T-cell (primary cell): ENCODE measurements at regions not wholly inside any gene's neighbourhood (a gene's known extent, or its start where the extent isn't known, plus 50 kb on each side); places are given as distances from the start of the nearest gene placed in this dataset.

Source experiments
- ATAC-seq, 4 experiments: fragments of 200-7000 bp in 3 of 4; fragments of 150-1000 bp in 1 of 4; cut with Tn5 transposase; replicated peaks in 1 of 4; 1 replicate in 3 of 4; 2 replicates in 1 of 4; pipeline ENCODE4 v1.10.0; 2021; ENCODE audit warnings: moderate library complexity in 3 of 4, mild to moderate bottlenecking in 2 of 4, moderate number of reproducible peaks in 1 of 4
- CTCF ChIA-PET, 2 donors: fragments of 300-600 bp; sonication (Branson Sonifier 250); formaldehyde crosslinking; loops; one replicate each; lab custom pipeline; 2022; ENCODE audit warnings: antibody characterized with exemption in 2 of 2; lab: Charles Lee
- POLR2A ChIA-PET, 2 donors: fragments of 300-600 bp; sonication (Branson Sonifier 250); formaldehyde crosslinking; loops; one replicate each; lab custom pipeline; 2022; ENCODE audit warnings: antibody characterized with exemption in 2 of 2; lab: Charles Lee
- DNase-seq, 35 experiments: peaks; one replicate each; pipeline versions ENCODE4 v3.0.0 to v3.0.0-alpha.2; 2013 to 2023
- H3K27ac ChIP-seq: one replicate; pipeline ENCODE4 v1.5.1; 2013; ENCODE audit warnings: low read length
- H3K27me3 ChIP-seq, 2 experiments: replicated peaks in 1 of 2; 1 replicate in 1 of 2; 2 replicates in 1 of 2; pipeline versions ENCODE4 v1.6.1 to v1.7.0; 2013; ENCODE audit warnings: low read length in 1 of 2, mixed read lengths in 1 of 2; ENCODE audit not compliant: control insufficient read depth in 2 of 2, insufficient read depth in 2 of 2; ENCODE audit errors: extremely low read depth in 1 of 2
- H3K36me3 ChIP-seq, 2 donors: 1 replicate in 1 of 2; 2 replicates in 1 of 2; pipeline versions ENCODE4 v1.6.1 to v1.7.0; 2013; ENCODE audit warnings: low read length in 1 of 2; ENCODE audit not compliant: control insufficient read depth in 2 of 2, insufficient read depth in 1 of 2; ENCODE audit errors: extremely low read depth in 1 of 2
- H3K4me1 ChIP-seq, 2 experiments: 1 replicate in 1 of 2; 2 replicates in 1 of 2; pipeline versions ENCODE4 v1.6.1 to v1.7.0; 2013; ENCODE audit warnings: low read length in 2 of 2, mixed read lengths in 1 of 2; ENCODE audit not compliant: insufficient read depth in 2 of 2, control insufficient read depth in 1 of 2; ENCODE audit errors: extremely low read depth in 1 of 2
- H3K4me3 ChIP-seq, 2 donors: 1 replicate in 1 of 2; 2 replicates in 1 of 2; pipeline versions ENCODE4 v1.5.1 to v1.7.0; 2013; ENCODE audit warnings: mild to moderate bottlenecking in 2 of 2, low read length in 1 of 2, moderate library complexity in 1 of 2; ENCODE audit not compliant: control insufficient read depth in 1 of 2; ENCODE audit errors: extremely low read depth in 1 of 2
- H3K9me3 ChIP-seq: 2 replicates; pipeline ENCODE4 v1.7.0; 2013
- H3K27ac Mint-ChIP-seq, 2 donors: one replicate each; pipeline ENCODE4 v1.8.0; 2020 to 2021; ENCODE audit warnings: mild to moderate bottlenecking in 2 of 2, mixed read lengths in 2 of 2
- H3K27me3 Mint-ChIP-seq, 2 donors: one replicate each; pipeline ENCODE4 v1.8.0; 2021 to 2022; ENCODE audit warnings: mixed read lengths in 2 of 2
- H3K36me3 Mint-ChIP-seq: one replicate; pipeline ENCODE4 v1.8.0; 2021; ENCODE audit warnings: mixed read lengths
- H3K4me1 Mint-ChIP-seq, 3 donors: one replicate each; pipeline ENCODE4 v1.8.0; 2020 to 2022; ENCODE audit warnings: mixed read lengths in 3 of 3, mild to moderate bottlenecking in 1 of 3
- H3K4me3 Mint-ChIP-seq, 3 donors: one replicate each; pipeline ENCODE4 v1.8.0; 2020 to 2022; ENCODE audit warnings: mild to moderate bottlenecking in 3 of 3, mixed read lengths in 3 of 3, moderate library complexity in 3 of 3
- H3K9me3 Mint-ChIP-seq, 3 donors: one replicate each; pipeline ENCODE4 v1.8.0; 2020 to 2022; ENCODE audit warnings: mixed read lengths in 3 of 3
- WGBS: methylation state at CpG from one replicate; pipeline ENCODE4 v1.1.5; 2013; ENCODE audit warnings: missing lambda C conversion rate; ENCODE audit not compliant: insufficient coverage; 5-methylcytosine and 5-hydroxymethylcytosine counted together

- no peaks in the 10 kb centered on the region for H3K9me3 ChIP-seq
- H3K27me3 ChIP-seq: no peaks in the 10 kb centered on the region
- CTCF ChIA-PET: no interaction called here
- Mint-ChIP-seq H3K36me3 (peaks cover 28% of the 10 kb centered on the region), H3K27ac (no peak overlapping the region), H3K4me3 (no peak overlapping the region), H3K4me1 (no peaks in the 10 kb centered on the region), H3K9me3 (peaks cover 0 to 5% (median 3%) of the 10 kb centered on the region in 3 donors), H3K27me3 (no peaks in the 10 kb centered on the region)
- H3K4me3 ChIP-seq: no peak overlapping the region
- DNase-seq (no peak), ATAC-seq (no peak)
- no peak overlapping the region for H3K27ac ChIP-seq
- H3K36me3 ChIP-seq: no peaks in the 10 kb centered on the region
- H3K4me1 ChIP-seq: no peaks in the 10 kb centered on the region
- POLR2A ChIA-PET: no interaction called here
- 100% methylated on average over 1 of the region's 1 CpG for WGBS
Measured at GRCh38 chr6:118383924-118384323, 164.2 kb upstream of the PLN start.

GRCh38 chr6:118386975-118387374 lies 161.1 kb upstream of the PLN start:
- no peaks in the 10 kb centered on the region for H3K9me3 ChIP-seq
- ATAC-seq: no peak
- H3K4me1 Mint-ChIP-seq: peaks cover 2 to 4% (median 2%) of the 10 kb centered on the region in 3 donors
- H3K9me3 Mint-ChIP-seq: no peaks in the 10 kb centered on the region
- CTCF ChIA-PET: interaction anchor here in 1 of 2 donors (0.6 kb wide), 1 partner anchor 27 kb away, joined by 5 read pairs; no protein-coding TSS in a partner anchor
- H3K27ac ChIP-seq: no peak overlapping the region
- no peaks in the 10 kb centered on the region for H3K36me3 ChIP-seq
- no peak overlapping the region for H3K27ac Mint-ChIP-seq
- POLR2A ChIA-PET: no interaction called here
- H3K4me1 ChIP-seq: no peaks in the 10 kb centered on the region
- DNase-seq: no peak
- no peaks in the 10 kb centered on the region for H3K27me3 Mint-ChIP-seq
- no CpG with 5 or more reads among the region's 1 CpG for WGBS
- H3K36me3 Mint-ChIP-seq: peaks cover 14% of the 10 kb centered on the region
- H3K27me3 ChIP-seq: no peaks in the 10 kb centered on the region
- no peak overlapping the region for H3K4me3 Mint-ChIP-seq
- H3K4me3 ChIP-seq: no peak overlapping the region

- H3K27me3 ChIP-seq: no peaks in the 10 kb centered on the region
Measured at GRCh38 chr6:118387921-118388701, 160.0 kb upstream of the PLN start.

GRCh38 chr6:118391086-118391485 lies 157.0 kb upstream of the PLN start:
- Histone ChIP-seq H3K9me3 (no peaks in the 10 kb centered on the region), H3K27me3 (no peaks in the 10 kb centered on the region), H3K4me3 (no peak overlapping the region), H3K36me3 (no peaks in the 10 kb centered on the region), H3K27ac (no peak overlapping the region), H3K4me1 (no peaks in the 10 kb centered on the region)
- DNase-seq (no peak), ATAC-seq (no peak)
- POLR2A ChIA-PET: no interaction called here
- Mint-ChIP-seq H3K9me3 (peaks cover 0 to 2% (median 0%) of the 10 kb centered on the region in 3 donors), H3K27me3 (no peaks in the 10 kb centered on the region), H3K4me3 (no peak overlapping the region), H3K4me1 (peaks cover 2 to 4% (median 2%) of the 10 kb centered on the region in 3 donors), H3K27ac (no peak overlapping the region), H3K36me3 (peaks cover 16% of the 10 kb centered on the region)
- CTCF ChIA-PET: interaction anchor here in 1 of 2 donors (1.1 kb wide), 1 partner anchor 165 kb away, joined by 3 read pairs; no protein-coding TSS in a partner anchor
- no CpG with 5 or more reads among the region's 7 CpGs for WGBS

More at GRCh38 chr6:118387921-118388701, 160.0 kb upstream of the PLN start:
- H3K27ac Mint-ChIP-seq: no peak overlapping the region
- Histone ChIP-seq H3K36me3 (no peaks in the 10 kb centered on the region), H3K27ac (no peak overlapping the region), H3K9me3 (no peaks in the 10 kb centered on the region), H3K4me1 (no peaks in the 10 kb centered on the region), H3K4me3 (no peak overlapping the region)
- no peaks in the 10 kb centered on the region for H3K9me3 Mint-ChIP-seq
- DNase-seq (no peak), ATAC-seq (no peak)
- CTCF ChIA-PET: no interaction called here
- POLR2A ChIA-PET: no interaction called here
- no CpG with 5 or more reads among the region's 7 CpGs for WGBS
- H3K36me3 Mint-ChIP-seq: peaks cover 14% of the 10 kb centered on the region
- no peaks in the 10 kb centered on the region for H3K27me3 Mint-ChIP-seq
- H3K4me1 Mint-ChIP-seq: peaks cover 2 to 4% (median 2%) of the 10 kb centered on the region in 3 donors
- H3K4me3 Mint-ChIP-seq: no peak overlapping the region

- Histone ChIP-seq H3K4me3 (no peak overlapping the region), H3K27me3 (no peaks in the 10 kb centered on the region), H3K36me3 (no peaks in the 10 kb centered on the region), H3K9me3 (no peaks in the 10 kb centered on the region), H3K27ac (no peak overlapping the region), H3K4me1 (no peaks in the 10 kb centered on the region)
- Mint-ChIP-seq H3K4me3 (no peak overlapping the region), H3K27me3 (no peaks in the 10 kb centered on the region), H3K4me1 (peaks cover 2 to 4% (median 2%) of the 10 kb centered on the region in 3 donors), H3K27ac (no peak overlapping the region), H3K36me3 (peaks cover 5% of the 10 kb centered on the region), H3K9me3 (peaks cover 0 to 2% (median 0%) of the 10 kb centered on the region in 3 donors)
- CTCF ChIA-PET: interaction anchor here in 1 of 2 donors (0.6 kb wide), 1 partner anchor 453 kb away, joined by 3 read pairs; no protein-coding TSS in a partner anchor
- POLR2A ChIA-PET: no interaction called here
- DNase-seq (no peak), ATAC-seq (no peak)
- no CpG with 5 or more reads among the region's 2 CpGs for WGBS
Measured at GRCh38 chr6:118394106-118394505, 154.0 kb upstream of the PLN start.

GRCh38 chr6:118396969-118397368 lies 151.1 kb upstream of the PLN start:
- no peaks in the 10 kb centered on the region for H3K4me1 Mint-ChIP-seq
- no peak overlapping the region for H3K27ac Mint-ChIP-seq
- ATAC-seq (no peak), DNase-seq (no peak)
- Histone ChIP-seq H3K4me1 (no peaks in the 10 kb centered on the region), H3K27me3 (no peaks in the 10 kb centered on the region), H3K9me3 (no peaks in the 10 kb centered on the region), H3K27ac (no peak overlapping the region), H3K36me3 (no peaks in the 10 kb centered on the region), H3K4me3 (no peak overlapping the region)
- WGBS: 94% methylated on average over 2 of the region's 2 CpGs
- ChIA-PET CTCF (interaction anchor here in 1 of 2 donors (0.7 kb wide), 1 partner anchor 190 kb away, joined by 4 read pairs; no protein-coding TSS in a partner anchor), POLR2A (no interaction called here)
- H3K9me3 Mint-ChIP-seq: peaks cover 0 to 2% (median 0%) of the 10 kb centered on the region in 3 donors
- no peaks in the 10 kb centered on the region for H3K27me3 Mint-ChIP-seq
- no peak overlapping the region for H3K4me3 Mint-ChIP-seq
- H3K36me3 Mint-ChIP-seq: peaks cover 8% of the 10 kb centered on the region
